B cell (primary cell): ENCODE measurements at regions not wholly inside any gene's neighbourhood (a gene's known extent, or its start where the extent isn't known, plus 50 kb on each side); places are given as distances from the start of the nearest gene placed in this dataset.
A peak's percentile ranks its signal among the peaks of the same experiment; 100 is the strongest.

Experiments used
- ATAC-seq: fragments of 200-7000 bp; cut with Tn5 transposase; one replicate; pipeline ENCODE4 v1.10.0; 2021; ENCODE audit warnings: low read depth, mild to moderate bottlenecking, moderate number of reproducible peaks, moderate library complexity
- CTCF ChIA-PET: fragments of 350-600 bp; sonication (Branson Sonifier 250); formaldehyde crosslinking; loops from one replicate; lab custom pipeline; 2021; ENCODE audit warnings: antibody characterized with exemption, inconsistent platforms; lab: Charles Lee
- POLR2A ChIA-PET: fragments of 350-600 bp; sonication (Branson Sonifier 250); formaldehyde crosslinking; loops from one replicate; lab custom pipeline; 2021; ENCODE audit warnings: antibody characterized with exemption; lab: Charles Lee
- DNase-seq: peaks from one replicate; pipeline ENCODE4 v3.0.0; 2013
- H2AFZ ChIP-seq: 2 replicates; pipeline ENCODE4 v1.6.1; 2012; ENCODE audit warnings: mild to moderate bottlenecking, low read depth, low read length; ENCODE audit not compliant: insufficient read depth, poor library complexity, severe bottlenecking
- H3K27ac ChIP-seq, 2 donors: 1 replicate in 1 of 2; 2 replicates in 1 of 2; pipeline ENCODE4 v1.5.1; 2012 to 2013; ENCODE audit warnings: low read length in 2 of 2, mild to moderate bottlenecking in 2 of 2, moderate library complexity in 1 of 2
- H3K27me3 ChIP-seq, 4 experiments: fragments of 200-600 bp in 1 of 4; sonication (generic) in 1 of 4; replicated peaks in 1 of 4; 1 replicate in 2 of 4; 2 replicates in 2 of 4; pipeline versions ENCODE4 v1.6.1 to v1.7.0; 2013 to 2016; ENCODE audit warnings: low read length in 3 of 4, mild to moderate bottlenecking in 2 of 4, mixed read lengths in 1 of 4, moderate library complexity in 1 of 4; ENCODE audit not compliant: insufficient read depth in 4 of 4, control insufficient read depth in 3 of 4; ENCODE audit errors: control extremely low read depth in 1 of 4
- H3K36me3 ChIP-seq, 2 experiments: replicated peaks in 1 of 2; 1 replicate in 1 of 2; 2 replicates in 1 of 2; pipeline versions ENCODE4 v1.6.1 to v1.7.1; 2013; ENCODE audit warnings: low read length in 1 of 2; ENCODE audit not compliant: insufficient read depth in 2 of 2, control insufficient read depth in 1 of 2; ENCODE audit errors: control extremely low read depth in 1 of 2, extremely low read depth in 1 of 2
- H3K4me1 ChIP-seq, 2 donors: fragments of 200-600 bp in 1 of 2; sonication (generic) in 1 of 2; 1 replicate in 1 of 2; 2 replicates in 1 of 2; pipeline versions ENCODE4 v1.5.1 to v1.6.1; 2013 to 2017; ENCODE audit warnings: low read length in 2 of 2; ENCODE audit not compliant: control insufficient read depth in 2 of 2, insufficient read depth in 2 of 2
- H3K4me2 ChIP-seq: replicated peaks from 2 replicates; pipeline ENCODE3; 2012; ENCODE audit warnings: mild to moderate bottlenecking, low read depth, low read length; ENCODE audit not compliant: poor library complexity, severe bottlenecking
- H3K4me3 ChIP-seq, 5 experiments: fragments of 200-600 bp in 1 of 5; sonication (generic) in 1 of 5; 1 replicate in 3 of 5; 2 replicates in 2 of 5; pipeline versions ENCODE4 v1.5.1 to v1.7.0; 2011 to 2016; ENCODE audit warnings: low read length in 4 of 5, mild to moderate bottlenecking in 4 of 5, low read depth in 2 of 5, control low read depth in 1 of 5, moderate library complexity in 1 of 5; ENCODE audit not compliant: insufficient read depth in 1 of 5; ENCODE audit errors: control extremely low read depth in 1 of 5, extremely low read depth in 1 of 5
- H3K79me2 ChIP-seq: fragments of 200-600 bp; sonication (generic); one replicate; pipeline ENCODE4 v1.6.0; 2016; ENCODE audit warnings: low read length; ENCODE audit not compliant: control insufficient read depth, insufficient read depth
- H3K9ac ChIP-seq: fragments of 200-600 bp; sonication (generic); 2 replicates; pipeline ENCODE4 v1.6.1; 2017; ENCODE audit warnings: mild to moderate bottlenecking, low read length, moderate library complexity
- H3K9me3 ChIP-seq, 3 donors: one replicate each; pipeline versions ENCODE4 v1.6.1 to v1.7.1; 2013; ENCODE audit warnings: low read length in 2 of 3; ENCODE audit not compliant: control insufficient read depth in 2 of 3, insufficient read depth in 1 of 3; ENCODE audit errors: control extremely low read depth in 1 of 3
- H4K20me1 ChIP-seq: 2 replicates; pipeline ENCODE4 v1.6.0; 2012; ENCODE audit warnings: mild to moderate bottlenecking, low read length; ENCODE audit not compliant: insufficient read depth, control insufficient read depth, poor library complexity, severe bottlenecking
- H3K27ac Mint-ChIP-seq: one replicate; pipeline ENCODE4 v1.8.0; 2021; ENCODE audit warnings: mixed read lengths
- H3K27me3 Mint-ChIP-seq: one replicate; pipeline ENCODE4 v1.8.0; 2021; ENCODE audit warnings: mixed read lengths
- H3K4me1 Mint-ChIP-seq: one replicate; pipeline ENCODE4 v1.8.0; 2021; ENCODE audit warnings: mixed read lengths
- H3K4me3 Mint-ChIP-seq: one replicate; pipeline ENCODE4 v1.8.0; 2021; ENCODE audit warnings: mixed read lengths
- H3K9me3 Mint-ChIP-seq: one replicate; pipeline ENCODE4 v1.8.0; 2022; ENCODE audit warnings: mixed read lengths; ENCODE audit not compliant: insufficient read depth
- EZH2 ChIP-seq: IDR thresholded peaks from 2 replicates; pipeline ENCODE4 v1.6.1; 2012; ENCODE audit warnings: borderline replicate concordance, low read depth, mild to moderate bottlenecking, moderate library complexity, low read length; ENCODE audit not compliant: insufficient read depth, poor library complexity, severe bottlenecking
- WGBS: methylation state at CpG from one replicate; pipeline ENCODE4 v1.1.5; 2013; ENCODE audit warnings: missing lambda C conversion rate; ENCODE audit not compliant: insufficient coverage; 5-methylcytosine and 5-hydroxymethylcytosine counted together
- intact Hi-C: fragments of 100-400 bp; cut with micrococcal nuclease; formaldehyde crosslinking; loops from one replicate; pipeline ENCODE4 v1.10.0; 2022
- TF ChIP-seq, protein P1 (sequence below): fragments of 200-600 bp; IDR thresholded peaks from one replicate; pipeline ENCODE4 v1.8.0; 2022; ENCODE audit warnings: antibody characterized with exemption, mild to moderate bottlenecking

- Mint-ChIP-seq H3K9me3 (no peaks in the 10 kb centered on the region), H3K27me3 (no peaks in the 10 kb centered on the region), H3K4me1 (peaks cover 27% of the 10 kb centered on the region), H3K4me3 (peak overlapping the region; percentile 37), H3K27ac (peak overlapping the region; percentile 54)
- Histone ChIP-seq H3K79me2 (no peaks in the 10 kb centered on the region), H4K20me1 (no peaks in the 10 kb centered on the region), H3K4me2 (peak overlapping the region; percentile 46), H2AFZ (no peak overlapping the region), H3K36me3 (no peaks in the 10 kb centered on the region), H3K4me3 (no peak overlapping the region), H3K4me1 (peaks cover 18 to 20% of the 10 kb centered on the region in 2 donors), H3K9ac (peak overlapping the region; percentile 4), H3K9me3 (peaks cover 0 to 4% (median 0%) of the 10 kb centered on the region in 3 donors), H3K27ac (no peak overlapping the region), H3K27me3 (no peaks in the 10 kb centered on the region)
- ATAC-seq (peak; percentile 95), DNase-seq (peak; percentile 72)
- CTCF ChIA-PET: interaction anchor here (0.5 kb wide), 1 partner anchor 22 kb away, joined by 3 read pairs; no protein-coding TSS in a partner anchor
- intact Hi-C loops: loop anchor here (10.0 kb wide), 1 partner anchor 234 kb away; no protein-coding TSS in a partner anchor
- TF ChIP-seq, protein P1, sequence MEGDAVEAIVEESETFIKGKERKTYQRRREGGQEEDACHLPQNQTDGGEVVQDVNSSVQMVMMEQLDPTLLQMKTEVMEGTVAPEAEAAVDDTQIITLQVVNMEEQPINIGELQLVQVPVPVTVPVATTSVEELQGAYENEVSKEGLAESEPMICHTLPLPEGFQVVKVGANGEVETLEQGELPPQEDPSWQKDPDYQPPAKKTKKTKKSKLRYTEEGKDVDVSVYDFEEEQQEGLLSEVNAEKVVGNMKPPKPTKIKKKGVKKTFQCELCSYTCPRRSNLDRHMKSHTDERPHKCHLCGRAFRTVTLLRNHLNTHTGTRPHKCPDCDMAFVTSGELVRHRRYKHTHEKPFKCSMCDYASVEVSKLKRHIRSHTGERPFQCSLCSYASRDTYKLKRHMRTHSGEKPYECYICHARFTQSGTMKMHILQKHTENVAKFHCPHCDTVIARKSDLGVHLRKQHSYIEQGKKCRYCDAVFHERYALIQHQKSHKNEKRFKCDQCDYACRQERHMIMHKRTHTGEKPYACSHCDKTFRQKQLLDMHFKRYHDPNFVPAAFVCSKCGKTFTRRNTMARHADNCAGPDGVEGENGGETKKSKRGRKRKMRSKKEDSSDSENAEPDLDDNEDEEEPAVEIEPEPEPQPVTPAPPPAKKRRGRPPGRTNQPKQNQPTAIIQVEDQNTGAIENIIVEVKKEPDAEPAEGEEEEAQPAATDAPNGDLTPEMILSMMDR: no peak
- TF ChIP-seq EZH2: no peak
- POLR2A ChIA-PET: no interaction called here
- no CpG with 5 or more reads among the region's 7 CpGs for WGBS
Observed at GRCh38 chr13:80048802-80049201, 292.1 kb downstream of the SPRY2 start.

GRCh38 chr13:80048030-80048429 lies 292.9 kb downstream of the SPRY2 start:
- Histone ChIP-seq H3K4me2 (no peak overlapping the region), H3K9me3 (peaks cover 0 to 1% (median 0%) of the 10 kb centered on the region in 3 donors), H4K20me1 (no peaks in the 10 kb centered on the region), H3K27ac (no peak overlapping the region), H3K79me2 (no peaks in the 10 kb centered on the region), H3K27me3 (no peaks in the 10 kb centered on the region), H3K9ac (no peak overlapping the region), H3K4me1 (peaks cover 18 to 20% of the 10 kb centered on the region in 2 donors), H3K36me3 (no peaks in the 10 kb centered on the region), H2AFZ (no peak overlapping the region), H3K4me3 (no peak overlapping the region)
- no peak for ATAC-seq
- ChIA-PET POLR2A (no interaction called here), CTCF (no interaction called here)
- H3K9me3 Mint-ChIP-seq: no peaks in the 10 kb centered on the region
- no CpG with 5 or more reads among the region's 1 CpG for WGBS
- DNase-seq: no peak
- intact Hi-C loops: loop anchor here (10.0 kb wide), 1 partner anchor 233 kb away; no protein-coding TSS in a partner anchor
- no peak for TF ChIP-seq EZH2
- TF ChIP-seq, protein P1: no peak
- no peak overlapping the region for H3K4me3 Mint-ChIP-seq
- no peaks in the 10 kb centered on the region for H3K27me3 Mint-ChIP-seq
- peaks cover 27% of the 10 kb centered on the region for H3K4me1 Mint-ChIP-seq
- H3K27ac Mint-ChIP-seq: no peak overlapping the region
